ENCODE measurements at regions not wholly inside any gene's neighbourhood (a gene's known extent, or its start where the extent isn't known, plus 50 kb on each side); places are given as distances from the start of the nearest gene placed in this dataset.

DNA sequence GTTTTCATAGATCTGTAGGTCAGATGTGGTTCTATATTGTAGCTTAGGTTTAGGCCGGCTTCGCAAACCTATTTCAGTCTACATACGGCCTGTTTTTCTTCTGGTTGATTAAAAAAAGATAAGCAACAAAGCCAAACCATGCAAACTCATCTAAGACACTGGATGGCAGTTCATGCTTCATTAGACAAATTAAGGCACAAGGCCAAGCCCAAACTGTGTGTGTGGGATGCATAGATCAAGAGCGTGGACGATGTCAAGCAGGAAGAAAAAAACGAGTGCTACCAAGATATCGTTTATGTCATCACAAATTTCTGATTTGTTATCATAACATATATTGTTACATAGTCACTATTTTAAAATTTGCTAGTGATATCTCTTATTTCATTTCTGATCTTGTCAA lies 357.6 kb upstream of the KIRREL3 start:
- Histone ChIP-seq H2BK20ac (ENCODE audit: low read depth, low read length) (no peak overlapping the region), H4K8ac (ENCODE audit: low read depth in 2 of 2, low read length in 2 of 2) (no peak overlapping the region), H2BK5ac (ENCODE audit: low read depth, low read length, poor library complexity, severe bottlenecking) (no peak overlapping the region), H3K9me3 (ENCODE audit: control insufficient read depth, insufficient read depth, low read length) (no peaks in the 10 kb centered on the region; the same call in 1 of the 2 replicates), H3K36me3 (ENCODE audit: control insufficient read depth, insufficient read depth, low read length) (no peaks in the 10 kb centered on the region), H2AK9ac (replicated peaks; ENCODE audit: low read depth, low read length, poor library complexity) (no peak overlapping the region), H3K56ac (ENCODE audit: extremely low read depth, insufficient read depth, low read length) (no peak overlapping the region), H3K9ac (ENCODE audit: low read depth, low read length) (no peak overlapping the region), H2BK120ac (ENCODE audit: low read depth, low read length) (no peak overlapping the region), H2AFZ (replicated peaks; ENCODE audit: low read length, poor library complexity) (no peak overlapping the region), H3K9me1 (ENCODE audit: insufficient read depth, low read length) (no peaks in the 10 kb centered on the region), H3K14ac (replicated peaks; ENCODE audit: low read depth, low read length) (no peak overlapping the region), H3K23ac (ENCODE audit: low read depth, low read length) (no peak overlapping the region), H3K27ac (ENCODE audit: insufficient read depth, low read length) (no peak overlapping the region), H4K20me1 (ENCODE audit: insufficient read depth, low read length) (no peaks in the 10 kb centered on the region), H2AK5ac (ENCODE audit: low read depth, low read length) (no peak overlapping the region), H3K4ac (ENCODE audit: low read depth, low read length) (no peak overlapping the region), H4K5ac (ENCODE audit: low read depth, low read length) (no peak overlapping the region), H3K4me3 (ENCODE audit: insufficient read depth, low read depth, low read length) (no peak overlapping the region), H4K91ac (ENCODE audit: insufficient read depth, low read depth, low read length) (no peak overlapping the region), H3K27me3 (ENCODE audit: control insufficient read depth, insufficient read depth, low read length) (no peaks in the 10 kb centered on the region), H2BK15ac (ENCODE audit: low read depth, low read length) (no peak overlapping the region), H3K4me1 (ENCODE audit: control insufficient read depth, insufficient read depth, low read length) (no peaks in the 10 kb centered on the region), H3K18ac (ENCODE audit: low read depth, low read length) (no peak overlapping the region), H3K79me1 (ENCODE audit: low read depth in 1 of 2, low read length in 2 of 2) (no peaks in the 10 kb centered on the region), H3K4me2 (ENCODE audit: low read depth, low read length) (no peak overlapping the region)
- ChIA-PET CTCF (no interaction called here), POLR2A (ENCODE audit: unreplicated experiment) (no interaction called here)
- no CpG with 5 or more reads among the region's 7 CpGs for WGBS, 2 experiments (ENCODE audit: extremely low coverage in 2 of 2, insufficient read length in 1 of 2)
- BruUV-seq (replicated peaks): no TSS peak
- in situ Hi-C loops (cut with MboI; ENCODE audit: low sequenced_read_pairs) (no loop called here), dilution Hi-C loops (cut with HindIII; ENCODE audit: low sequenced_read_pairs, unreplicated experiment) (no loop called here), intact Hi-C loops (cut with micrococcal nuclease) (no loop called here)
- no peak for TF ChIP-seq RAD21 (IDR thresholded peaks at IDR 0.05; ENCODE audit: low read length)
- no peak for TF ChIP-seq MAZ (IDR thresholded peaks at IDR 0.05; ENCODE audit: borderline replicate concordance, low read depth, low read length)
- TF ChIP-seq CHD1 (IDR thresholded peaks at IDR 0.05; ENCODE audit: low read depth, low read length): no peak
- TF ChIP-seq CEBPB (IDR thresholded peaks at IDR 0.05; ENCODE audit: low read depth, low read length): no peak
- DNase-seq (no peak), ATAC-seq (ENCODE audit: low read depth) (no peak)
